LNCaP clone FGC (cell line): ENCODE measurements at regions not wholly inside any gene's neighbourhood (a gene's known extent, or its start where the extent isn't known, plus 50 kb on each side); places are given as distances from the start of the nearest gene placed in this dataset.

Experiments used
- DNase-seq: peaks from one replicate; pipeline ENCODE4 v3.0.0-alpha.2; 2011; ENCODE audit warnings: low read depth
- H3K4me3 ChIP-seq: 2 replicates; pipeline ENCODE4 v1.5.1; 2011; ENCODE audit warnings: mild to moderate bottlenecking, low read depth, low read length, control low read depth
- CTCF ChIP-seq: IDR thresholded peaks from 2 replicates; pipeline ENCODE4 v1.5.1; 2012; ENCODE audit warnings: mild to moderate bottlenecking; ENCODE audit not compliant: control insufficient read depth, insufficient read depth; ENCODE audit errors: extremely low read depth

GRCh38 chr10:29766753-29767152 is 132.0 kb upstream of the SVIL start:
- H3K4me3 ChIP-seq = no peak overlapping the region
- TF ChIP-seq CTCF = no peak

GRCh38 chr10:29765330-29765729 is 130.6 kb upstream of the SVIL start:
- no peak for TF ChIP-seq CTCF
- H3K4me3 ChIP-seq = no peak overlapping the region
- no peak for DNase-seq

More at GRCh38 chr10:29766753-29767152, 132.0 kb upstream of the SVIL start:
- DNase-seq = no peak

GRCh38 chr10:29763396-29763795 is 128.6 kb upstream of the SVIL start:
- DNase-seq = no peak
- no peak overlapping the region for H3K4me3 ChIP-seq
- TF ChIP-seq CTCF = no peak

GRCh38 chr10:29761916-29762315 is 127.1 kb upstream of the SVIL start:
- no peak for DNase-seq
- TF ChIP-seq CTCF = no peak
- no peak overlapping the region for H3K4me3 ChIP-seq

- no peak for TF ChIP-seq CTCF
- H3K4me3 ChIP-seq = no peak overlapping the region
- no peak for DNase-seq
Measured at GRCh38 chr10:29760138-29760900, 125.5 kb upstream of the SVIL start.

GRCh38 chr10:29757551-29758297 is 123.0 kb upstream of the SVIL start:
- TF ChIP-seq CTCF = no peak
- no peak for DNase-seq
- H3K4me3 ChIP-seq = no peak overlapping the region
